HG03135 (cell line): ENCODE measurements at regions not wholly inside any gene's neighbourhood (a gene's known extent, or its start where the extent isn't known, plus 50 kb on each side); places are given as distances from the start of the nearest gene placed in this dataset.

ENCODE experiments used
- ATAC-seq: cut with Tn5 transposase; IDR thresholded peaks from one replicate; pipeline ENCODE4 v1.9.1; 2021; ENCODE audit warnings: mild to moderate bottlenecking, moderate library complexity; ENCODE audit not compliant: unreplicated experiment

- ATAC-seq, result no peak
Observed at GRCh38 chr2:134189009-134189720, 64.7 kb upstream of the MGAT5 start.

DNA sequence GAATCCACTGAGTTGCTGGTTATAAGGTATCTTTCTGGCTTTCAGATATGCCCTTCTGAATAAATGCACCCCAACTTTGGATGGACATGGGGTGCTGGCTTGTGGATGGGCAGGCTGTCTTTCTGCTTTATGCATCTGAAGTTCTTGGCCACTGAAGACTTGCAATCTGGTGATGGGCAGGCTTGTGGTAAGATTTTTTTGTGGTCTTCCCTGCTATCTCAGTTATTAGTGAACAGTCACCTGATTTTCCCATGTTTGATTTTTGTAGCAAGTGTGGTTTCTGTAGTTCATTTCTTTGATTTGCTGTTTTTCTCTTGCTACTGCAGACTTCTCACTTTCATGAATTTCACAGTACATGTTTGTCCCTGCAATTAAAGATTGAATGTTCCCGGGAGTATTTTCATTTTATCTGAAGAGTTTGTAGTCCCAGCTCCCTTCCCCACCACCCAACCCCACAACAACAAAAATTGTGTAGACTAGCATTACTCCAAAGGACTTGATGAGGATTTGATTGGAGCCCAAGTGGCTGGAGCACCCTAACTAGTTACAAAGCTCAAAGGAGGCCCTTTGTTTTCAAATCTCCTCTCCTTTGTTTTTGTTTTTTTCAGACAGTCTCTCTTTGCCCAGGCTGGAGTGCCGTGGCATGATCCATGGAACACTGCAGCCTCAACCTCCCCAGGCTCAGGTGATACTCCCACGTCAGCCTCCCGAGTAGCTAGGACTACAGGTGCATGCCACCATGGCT lies 63.6 kb upstream of the MGAT5 start:
- no peak for ATAC-seq

- no peak for ATAC-seq
Observed at GRCh38 chr2:134190807-134191203, 63.1 kb upstream of the MGAT5 start.

- ATAC-seq, result no peak
Observed at GRCh38 chr2:134191835-134192234, 62.0 kb upstream of the MGAT5 start.

DNA sequence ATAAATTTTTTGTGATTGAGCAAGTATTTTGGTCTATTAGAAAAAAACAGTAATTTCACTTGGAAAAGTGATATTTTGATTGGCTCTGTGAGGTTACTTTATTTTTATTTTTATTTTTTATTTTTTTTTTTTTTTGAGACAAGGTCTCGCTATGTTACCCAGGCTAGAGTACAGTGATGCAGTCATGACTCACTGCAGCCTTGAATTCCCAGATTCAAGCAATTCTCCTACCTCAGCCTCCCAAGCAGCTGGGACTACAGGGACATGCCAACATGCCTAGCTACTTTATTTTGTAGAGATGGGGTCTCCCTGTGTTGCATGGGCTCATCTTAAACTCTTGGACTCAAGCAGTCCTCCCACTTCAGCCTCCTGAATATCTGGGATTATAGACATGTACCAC lies 60.9 kb upstream of the MGAT5 start:
- no peak for ATAC-seq

DNA sequence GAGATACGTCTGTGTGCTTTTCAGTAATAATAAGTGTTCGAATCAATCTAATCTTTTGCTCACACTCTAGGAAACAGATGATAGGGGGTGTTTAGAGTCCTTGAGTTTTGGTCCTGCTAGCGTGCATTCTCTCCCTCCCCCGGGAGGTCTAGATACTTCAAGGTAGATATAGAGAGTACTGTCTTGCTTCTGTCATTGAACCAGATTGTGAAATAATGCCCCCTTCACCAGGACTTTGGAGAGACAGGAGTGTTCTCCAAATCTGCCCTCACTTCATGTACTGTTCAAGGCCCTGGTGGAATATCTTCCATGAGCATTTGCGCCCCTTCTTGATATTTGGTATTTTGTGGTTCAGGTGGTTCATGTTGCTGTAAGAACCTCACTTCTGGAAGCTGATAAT lies 59.4 kb upstream of the MGAT5 start:
- no peak for ATAC-seq

DNA sequence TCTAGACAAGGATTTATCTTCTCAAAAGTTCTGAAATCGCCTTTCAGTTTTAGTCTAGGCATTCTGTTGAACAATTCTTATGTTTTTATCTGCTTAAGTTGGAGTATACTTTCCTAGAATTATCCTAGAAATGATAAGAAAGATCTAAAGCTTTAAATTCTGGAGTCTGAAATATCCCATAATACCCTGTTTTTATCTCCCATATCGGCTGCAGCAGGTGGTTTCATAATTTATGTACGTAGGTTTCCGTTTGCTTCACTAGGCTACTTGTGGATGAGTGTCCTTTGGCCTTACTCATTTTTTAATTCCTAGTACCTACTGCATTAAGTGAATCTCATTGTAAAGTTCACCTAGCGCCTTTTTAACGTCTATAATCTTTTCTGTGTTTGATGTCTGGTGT lies 58.5 kb upstream of the MGAT5 start:
- ATAC-seq, result no peak

GRCh38 chr2:134197445-134197844 lies 56.4 kb upstream of the MGAT5 start:
- no peak for ATAC-seq

DNA sequence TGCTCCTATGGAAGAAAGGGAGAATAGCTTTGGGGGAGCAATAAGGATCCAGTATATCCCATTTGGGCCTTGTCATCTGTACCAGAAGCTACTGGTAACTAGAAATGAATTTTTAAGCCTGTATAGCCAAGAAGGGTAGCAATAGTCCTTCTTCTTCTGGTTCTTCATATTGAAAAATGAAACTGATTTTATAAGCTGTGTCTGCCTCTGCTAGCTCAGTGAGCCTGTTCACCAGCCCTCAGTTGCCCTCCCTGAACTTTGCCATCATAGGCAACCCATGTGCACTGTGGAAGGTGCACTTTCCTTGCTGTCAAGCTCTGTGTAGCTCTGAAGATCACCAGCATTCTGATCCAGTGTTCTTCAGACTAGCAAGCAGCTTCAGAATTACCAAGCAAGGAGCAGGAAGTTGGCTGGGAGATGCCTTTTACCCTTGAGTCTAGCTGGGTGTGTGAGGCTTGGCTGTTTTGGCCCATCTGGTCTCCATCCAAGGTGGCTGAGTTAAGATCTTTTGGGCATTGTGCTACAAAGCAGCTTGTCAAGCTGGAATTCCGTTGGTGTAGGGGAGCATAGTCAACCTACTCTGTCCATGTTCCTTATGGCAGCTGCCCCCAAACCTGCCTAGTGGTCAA lies 55.8 kb upstream of the MGAT5 start:
- ATAC-seq, result peak; percentile 55

- ATAC-seq, result no peak
Observed at GRCh38 chr2:134199123-134199522, 54.7 kb upstream of the MGAT5 start.

GRCh38 chr2:134200036-134200618 lies 53.7 kb upstream of the MGAT5 start:
- ATAC-seq, result no peak

DNA sequence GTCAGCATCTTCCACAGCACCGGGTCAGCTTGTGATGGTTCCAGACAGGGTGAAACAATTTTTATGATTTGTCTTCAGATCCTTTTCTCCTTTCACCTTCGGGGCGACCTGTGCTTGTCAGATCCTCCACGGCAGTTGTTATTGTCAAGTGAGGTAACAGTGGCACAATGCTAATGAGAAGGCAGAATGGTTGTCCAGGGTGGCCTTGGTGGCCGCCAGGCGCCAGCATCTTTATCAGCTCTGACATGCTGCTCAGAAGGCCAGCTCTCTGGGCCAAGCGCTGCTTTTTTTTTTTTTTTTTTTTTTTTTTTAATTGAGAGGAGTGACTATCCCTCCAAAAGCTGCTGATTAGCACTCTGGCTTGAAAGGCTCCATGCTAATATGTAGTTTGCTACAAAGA lies 52.3 kb upstream of the MGAT5 start:
- ATAC-seq, result no peak

DNA sequence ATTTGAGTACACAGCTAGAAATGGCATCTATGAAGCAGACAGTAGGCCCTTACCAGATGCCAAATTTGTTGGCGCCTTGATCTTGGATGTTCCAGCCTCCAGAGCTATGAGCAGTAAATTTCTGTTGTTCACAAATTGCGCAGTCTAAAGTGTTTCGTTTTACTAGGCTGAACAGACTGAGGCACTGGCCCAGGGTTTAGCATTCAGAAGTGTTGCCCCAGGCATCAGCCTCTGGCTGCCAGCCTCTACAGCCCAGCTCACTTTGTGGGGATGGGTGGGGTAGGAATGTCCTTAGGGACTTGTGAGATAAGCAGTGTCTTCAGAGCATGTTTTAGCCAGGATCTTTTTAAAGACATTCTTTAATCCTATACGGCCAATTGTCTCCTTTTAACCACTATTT lies 51.5 kb upstream of the MGAT5 start:
- ATAC-seq, result no peak

DNA sequence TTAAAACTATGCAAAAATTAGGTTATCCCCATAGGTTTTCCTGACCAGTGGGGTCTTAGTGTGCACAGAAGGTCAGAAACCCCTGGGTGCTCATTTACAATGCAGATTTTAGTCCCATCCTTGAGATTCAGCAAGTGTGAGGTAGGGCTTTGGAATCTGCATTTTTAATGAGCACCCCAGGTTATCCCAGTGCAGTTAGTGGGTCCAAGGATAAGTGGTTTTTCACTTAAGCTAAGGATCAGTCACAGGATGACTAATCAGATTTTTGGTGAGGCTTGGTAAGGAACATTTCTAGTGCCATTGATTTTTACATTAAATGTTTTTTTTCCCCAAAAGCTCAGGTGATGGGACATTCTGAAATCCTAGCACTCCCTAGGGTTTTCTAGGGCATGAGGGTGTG lies 50.7 kb upstream of the MGAT5 start:
- no peak for ATAC-seq
